ENCODE measurements at regions not wholly inside any gene's neighbourhood (a gene's known extent, or its start where the extent isn't known, plus 50 kb on each side); places are given as distances from the start of the nearest gene placed in this dataset.
"Not testable (repeated sequence)": the region's sequence is repeated elsewhere in the genome, so short reads cannot be mapped to it uniquely, and the experiment has no call there.

- DNase-seq (ENCODE audit: low spot score): no peak
Measured at GRCh38 chr10:64855941-64856340, 1334.7 kb downstream of the REEP3 start.

- no peak for DNase-seq (ENCODE audit: low spot score)
Measured at GRCh38 chr10:64859911-64860310, 1338.7 kb downstream of the REEP3 start.

GRCh38 chr10:64863836-64864235 lies 1342.6 kb downstream of the REEP3 start:
- no peak for DNase-seq (ENCODE audit: low spot score)

GRCh38 chr10:64867501-64867962 lies 1346.3 kb downstream of the REEP3 start:
- DNase-seq (ENCODE audit: low spot score): no peak

GRCh38 chr10:64873088-64873487 lies 1351.9 kb downstream of the REEP3 start:
- no peak for DNase-seq (ENCODE audit: low spot score)

- DNase-seq (ENCODE audit: low spot score): no peak
Measured at GRCh38 chr10:64873959-64874358, 1352.8 kb downstream of the REEP3 start.

GRCh38 chr10:64880546-64880945 lies 1359.3 kb downstream of the REEP3 start:
- DNase-seq (ENCODE audit: low spot score): no peak

GRCh38 chr10:64881257-64881656 lies 1360.1 kb downstream of the REEP3 start:
- DNase-seq (ENCODE audit: low spot score): no peak

- no peak for DNase-seq (ENCODE audit: low spot score)
Measured at GRCh38 chr10:64896582-64896981, 1375.4 kb downstream of the REEP3 start.

- not testable (repeated sequence) for DNase-seq (ENCODE audit: low spot score)
Measured at GRCh38 chr10:64906311-64906710, 1385.1 kb downstream of the REEP3 start.

GRCh38 chr10:64924306-64924705 lies 1403.1 kb downstream of the REEP3 start:
- DNase-seq (ENCODE audit: low spot score): not testable (repeated sequence)

GRCh38 chr10:64952042-64952441 lies 1430.8 kb downstream of the REEP3 start:
- no peak for DNase-seq (ENCODE audit: low spot score)

GRCh38 chr10:64956441-64956840 lies 1435.2 kb downstream of the REEP3 start:
- no peak for DNase-seq (ENCODE audit: low spot score)

- DNase-seq (ENCODE audit: low spot score): no peak
Measured at GRCh38 chr10:64959116-64959515, 1437.9 kb downstream of the REEP3 start.

GRCh38 chr10:64959883-64960282 lies 1438.7 kb downstream of the REEP3 start:
- no peak for DNase-seq (ENCODE audit: low spot score)

GRCh38 chr10:64973391-64973790 lies 1452.2 kb downstream of the REEP3 start:
- DNase-seq (ENCODE audit: low spot score): no peak

GRCh38 chr10:64976150-64976549 lies 1454.9 kb downstream of the REEP3 start:
- no peak for DNase-seq (ENCODE audit: low spot score)

GRCh38 chr10:64977915-64978314 lies 1456.7 kb downstream of the REEP3 start:
- DNase-seq (ENCODE audit: low spot score): no peak

- DNase-seq (ENCODE audit: low spot score): no peak
Measured at GRCh38 chr10:64996886-64997285, 1475.7 kb downstream of the REEP3 start.

GRCh38 chr10:65010845-65011244 lies 1489.6 kb downstream of the REEP3 start:
- DNase-seq (ENCODE audit: low spot score): no peak

GRCh38 chr10:65017523-65017922 lies 1496.3 kb downstream of the REEP3 start:
- no peak for DNase-seq (ENCODE audit: low spot score)

GRCh38 chr10:65024886-65025285 lies 1503.7 kb downstream of the REEP3 start:
- DNase-seq (ENCODE audit: low spot score): no peak

GRCh38 chr10:65030263-65030662 lies 1509.1 kb downstream of the REEP3 start:
- no peak for DNase-seq (ENCODE audit: low spot score)

- DNase-seq (ENCODE audit: low spot score): no peak
Measured at GRCh38 chr10:65032867-65033769, 1511.9 kb downstream of the REEP3 start.

All from Ammon's horn (tissue), 1 donor.